ENCODE measurements at regions not wholly inside any gene's neighbourhood (a gene's known extent, or its start where the extent isn't known, plus 50 kb on each side); places are given as distances from the start of the nearest gene placed in this dataset.

GRCh38 chr10:117640406-117640805 is 97.9 kb downstream of the EMX2 start:
- Histone ChIP-seq H3K4me1 (ENCODE audit: control insufficient read depth, insufficient read depth, low read length) (no peaks in the 10 kb centered on the region), H3K27ac (ENCODE audit: extremely low read depth, low read depth, low read length) (no peak overlapping the region), H3K4me3 (ENCODE audit: low read depth, low read length) (no peak overlapping the region), H3K36me3 (ENCODE audit: control insufficient read depth in 2 of 2, insufficient read depth in 1 of 2, low read length in 2 of 2) (no peaks in the 10 kb centered on the region), H3K9me3 (ENCODE audit: control insufficient read depth, insufficient read depth, low read depth, low read length) (no peaks in the 10 kb centered on the region)
- TF ChIP-seq REST (tag by site-specific recombination; IDR thresholded peaks at IDR 0.05) (no peak), ZSCAN18 (tag by site-specific recombination; IDR thresholded peaks at IDR 0.05) (no peak)
- ChIA-PET CTCF (interaction anchor here (0.9 kb wide), 1 partner anchor 600 kb away, joined by 4 read pairs; no protein-coding TSS in a partner anchor), POLR2A (no interaction called here)

GRCh38 chr10:117646718-117647117 is 104.2 kb downstream of the EMX2 start:
- peaks cover 3% of the 10 kb centered on the region; the same call in 1 of the 2 replicates for H3K9me3 ChIP-seq (ENCODE audit: control insufficient read depth, insufficient read depth, low read depth, low read length)
- no peak overlapping the region for H3K4me3 ChIP-seq (ENCODE audit: low read depth, low read length)
- no peak overlapping the region for H3K27ac ChIP-seq (ENCODE audit: extremely low read depth, low read depth, low read length)
- CTCF ChIA-PET = no interaction called here
- POLR2A ChIA-PET = no interaction called here
- no peaks in the 10 kb centered on the region for H3K4me1 ChIP-seq (ENCODE audit: control insufficient read depth, insufficient read depth, low read length)
- no peaks in the 10 kb centered on the region for H3K36me3 ChIP-seq (ENCODE audit: control insufficient read depth in 2 of 2, insufficient read depth in 1 of 2, low read length in 2 of 2)
- no peak for TF ChIP-seq ZNF133 (tag by site-specific recombination; IDR thresholded peaks at IDR 0.05)
- no peak for TF ChIP-seq ZNF239 (tag by site-specific recombination; IDR thresholded peaks at IDR 0.05)
- TF ChIP-seq TSHZ1 (tag by site-specific recombination; IDR thresholded peaks at IDR 0.05; ENCODE audit: borderline replicate concordance) = no peak
- no peak for TF ChIP-seq ZNF391 (tag by site-specific recombination; IDR thresholded peaks at IDR 0.05; ENCODE audit: borderline replicate concordance, low read depth)
- no peak for TF ChIP-seq ZNF114 (tag by site-specific recombination; IDR thresholded peaks at IDR 0.05)
- no peak for TF ChIP-seq PRDM2 (tag by site-specific recombination; IDR thresholded peaks at IDR 0.05; ENCODE audit: borderline replicate concordance)
- no peak for TF ChIP-seq ZNF76 (tag by site-specific recombination; IDR thresholded peaks at IDR 0.05; ENCODE audit: borderline replicate concordance, low read depth)
- TF ChIP-seq HOXD13 (CRISPR knock-in tag; IDR thresholded peaks at IDR 0.05; ENCODE audit: borderline replicate concordance) = no peak
- TF ChIP-seq ZNF423 (tag by site-specific recombination; IDR thresholded peaks at IDR 0.05) = no peak
- TF ChIP-seq RBAK (tag by site-specific recombination; IDR thresholded peaks at IDR 0.05) = no peak
- TF ChIP-seq ZSCAN5A (tag by site-specific recombination; IDR thresholded peaks at IDR 0.05) = no peak
- no peak for TF ChIP-seq ZNF24 (tag by site-specific recombination; IDR thresholded peaks at IDR 0.05)
- TF ChIP-seq ZBTB8A (tag by site-specific recombination; IDR thresholded peaks at IDR 0.05) = no peak
